HEK293 (cell line): ENCODE measurements at regions not wholly inside any gene's neighbourhood (a gene's known extent, or its start where the extent isn't known, plus 50 kb on each side); places are given as distances from the start of the nearest gene placed in this dataset.

Experiments
- CTCF ChIA-PET: fragments of 350-600 bp; formaldehyde crosslinking; extraction: SDS; loops from one replicate; lab custom pipeline; 2021; ENCODE audit warnings: antibody characterized with exemption; lab: Yijun Ruan, JAX
- POLR2A ChIA-PET: fragments of 300-600 bp; formaldehyde crosslinking; extraction: SDS; loops from one replicate; lab custom pipeline; 2020; ENCODE audit warnings: antibody characterized with exemption, inconsistent platforms; lab: Yijun Ruan, JAX
- H3K27ac ChIP-seq: fragments of 200-500 bp; sonication (Bioruptor generic); 2 replicates; pipeline ENCODE4 v1.5.1; 2014; ENCODE audit warnings: low read depth, low read length, control low read depth, inconsistent platforms; ENCODE audit errors: extremely low read depth
- H3K36me3 ChIP-seq, 2 experiments: fragments of 200-500 bp in 1 of 2; sonication (Bioruptor generic) in 1 of 2; 1 replicate in 1 of 2; 2 replicates in 1 of 2; pipeline ENCODE4 v1.5.1; 2014 to 2017; ENCODE audit warnings: inconsistent platforms in 2 of 2, low read length in 2 of 2; ENCODE audit not compliant: control insufficient read depth in 2 of 2, insufficient read depth in 1 of 2
- H3K4me1 ChIP-seq: fragments of 200-500 bp; sonication (Bioruptor generic); 2 replicates; pipeline ENCODE4 v1.5.1; 2014; ENCODE audit warnings: mild to moderate bottlenecking, low read length, inconsistent platforms; ENCODE audit not compliant: control insufficient read depth, insufficient read depth
- H3K4me3 ChIP-seq: 2 replicates; pipeline ENCODE4 v1.5.1; 2011; ENCODE audit warnings: low read depth, mild to moderate bottlenecking, control low read depth, low read length, moderate library complexity
- H3K9me3 ChIP-seq: fragments of 200-500 bp; sonication (Bioruptor generic); 2 replicates; pipeline ENCODE4 v1.5.1; 2014; ENCODE audit warnings: low read depth, low read length, inconsistent platforms; ENCODE audit not compliant: control insufficient read depth, insufficient read depth
- GFI1B ChIP-seq: fragments of 450-650 bp; formaldehyde crosslinking; IDR thresholded peaks from 2 replicates; pipeline ENCODE4 v1.5.1; 2016; ENCODE audit warnings: missing biosample characterization, missing genetic modification characterization
- HOXD13 ChIP-seq: sonication (generic); formaldehyde crosslinking; IDR thresholded peaks from 2 replicates; pipeline ENCODE4 v1.8.0; 2022; ENCODE audit warnings: missing genetic modification reagents, borderline replicate concordance
- KLF16 ChIP-seq: fragments of 450-650 bp; formaldehyde crosslinking; IDR thresholded peaks from 2 replicates; pipeline ENCODE4 v1.5.1; 2017; ENCODE audit warnings: missing biosample characterization, missing genetic modification characterization
- YY2 ChIP-seq: fragments of 450-650 bp; formaldehyde crosslinking; IDR thresholded peaks from 2 replicates; pipeline ENCODE4 v1.5.1; 2016; ENCODE audit warnings: missing biosample characterization, missing genetic modification characterization
- ZBTB21 ChIP-seq: fragments of 450-650 bp; formaldehyde crosslinking; IDR thresholded peaks from 2 replicates; pipeline ENCODE4 v1.5.1; 2017; ENCODE audit warnings: missing biosample characterization, missing genetic modification characterization
- ZIC2 ChIP-seq: fragments of 450-650 bp; formaldehyde crosslinking; IDR thresholded peaks from 2 replicates; pipeline ENCODE4 v1.5.1; 2016; ENCODE audit warnings: missing biosample characterization, missing genetic modification characterization
- ZNF132 ChIP-seq: fragments of 450-650 bp; formaldehyde crosslinking; IDR thresholded peaks from 2 replicates; pipeline ENCODE4 v1.5.1; 2017; ENCODE audit warnings: missing biosample characterization, missing genetic modification characterization, borderline replicate concordance
- ZNF19 ChIP-seq: fragments of 450-650 bp; formaldehyde crosslinking; IDR thresholded peaks from 2 replicates; pipeline ENCODE4; 2016; ENCODE audit warnings: missing biosample characterization, missing genetic modification characterization, low read depth
- ZNF211 ChIP-seq: fragments of 450-650 bp; formaldehyde crosslinking; IDR thresholded peaks from 2 replicates; pipeline ENCODE4 v1.5.1; 2016; ENCODE audit warnings: low read depth, missing biosample characterization, missing genetic modification characterization
- ZNF221 ChIP-seq: fragments of 450-650 bp; formaldehyde crosslinking; IDR thresholded peaks from 2 replicates; pipeline ENCODE4 v1.5.1; 2017; ENCODE audit warnings: missing biosample characterization, missing genetic modification characterization, borderline replicate concordance
- ZNF223 ChIP-seq: fragments of 450-650 bp; formaldehyde crosslinking; IDR thresholded peaks from 2 replicates; pipeline ENCODE4 v1.5.1; 2016; ENCODE audit warnings: missing biosample characterization, missing genetic modification characterization
- ZNF37A ChIP-seq: fragments of 450-650 bp; IDR thresholded peaks from 2 replicates; pipeline ENCODE4 v1.5.1; 2018; ENCODE audit warnings: missing biosample characterization, missing genetic modification characterization
- ZNF391 ChIP-seq: fragments of 450-650 bp; formaldehyde crosslinking; IDR thresholded peaks from 2 replicates; pipeline ENCODE4 v1.5.1; 2016; ENCODE audit warnings: low read depth, missing biosample characterization, missing genetic modification characterization, borderline replicate concordance
- ZNF433 ChIP-seq: fragments of 450-650 bp; formaldehyde crosslinking; IDR thresholded peaks from 2 replicates; pipeline ENCODE4 v1.5.1; 2016; ENCODE audit warnings: missing biosample characterization, missing genetic modification characterization, low read depth
- ZNF560 ChIP-seq: fragments of 450-650 bp; formaldehyde crosslinking; IDR thresholded peaks from 2 replicates; pipeline ENCODE4 v1.5.1; 2017; ENCODE audit warnings: missing biosample characterization, missing genetic modification characterization, borderline replicate concordance
- ZNF621 ChIP-seq: fragments of 450-650 bp; formaldehyde crosslinking; IDR thresholded peaks from 2 replicates; pipeline ENCODE4 v1.5.1; 2017; ENCODE audit warnings: missing biosample characterization, missing genetic modification characterization
- ZNF623 ChIP-seq: fragments of 450-650 bp; formaldehyde crosslinking; IDR thresholded peaks from 2 replicates; pipeline ENCODE4 v1.5.1; 2016; ENCODE audit warnings: missing biosample characterization, missing genetic modification characterization
- ZNF626 ChIP-seq: fragments of 450-650 bp; sonication (Bioruptor Pico); formaldehyde crosslinking; IDR thresholded peaks from 2 replicates; pipeline ENCODE4 v1.5.1; 2018; ENCODE audit warnings: missing biosample characterization, missing genetic modification characterization, inconsistent platforms
- ZNF664 ChIP-seq: fragments of 450-650 bp; formaldehyde crosslinking; IDR thresholded peaks from 2 replicates; pipeline ENCODE4 v1.5.1; 2016; ENCODE audit warnings: missing biosample characterization, missing genetic modification characterization
- ZNF670 ChIP-seq: fragments of 450-650 bp; formaldehyde crosslinking; IDR thresholded peaks from 2 replicates; pipeline ENCODE4 v1.5.1; 2016; ENCODE audit warnings: missing biosample characterization, missing genetic modification characterization, low read depth
- TF ChIP-seq, protein P1 (sequence below): fragments of 450-650 bp; formaldehyde crosslinking; IDR thresholded peaks from 2 replicates; pipeline ENCODE4 v1.5.1; 2016; ENCODE audit warnings: missing biosample characterization, missing genetic modification characterization
- TF ChIP-seq, protein P2 (sequence below): IDR thresholded peaks from 2 replicates; pipeline ENCODE4 v1.6.1; 2011; ENCODE audit warnings: mild to moderate bottlenecking, low read depth, low read length, borderline replicate concordance
- TF ChIP-seq, protein P3 (sequence below): fragments of 450-650 bp; IDR thresholded peaks from 2 replicates; pipeline ENCODE4 v1.5.1; 2018; ENCODE audit warnings: missing biosample characterization, mild to moderate bottlenecking, missing genetic modification characterization

DNA sequence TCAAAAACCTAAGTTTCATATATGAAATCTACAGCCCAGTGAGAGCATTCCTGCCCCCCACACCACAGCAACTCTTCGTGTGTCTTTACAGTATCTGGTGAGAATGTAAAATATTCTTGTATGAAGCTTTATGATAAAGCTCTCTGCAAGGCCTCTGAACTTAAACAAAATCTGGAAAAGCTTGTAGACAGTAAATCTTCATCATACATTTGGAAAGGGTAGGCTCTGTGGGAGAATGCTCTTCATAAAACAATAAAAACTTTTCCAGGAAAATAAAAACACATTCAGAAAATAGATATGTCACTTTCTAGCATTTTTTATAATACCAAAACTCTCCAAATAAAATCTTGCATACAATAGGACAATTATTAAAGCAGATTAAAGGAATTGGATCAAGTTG, 1009.5 kb downstream of the NAALADL2 start:
- Histone ChIP-seq H3K4me1 (no peaks in the 10 kb centered on the region), H3K36me3 (no peaks in the 10 kb centered on the region), H3K9me3 (no peaks in the 10 kb centered on the region), H3K4me3 (no peak overlapping the region), H3K27ac (no peak overlapping the region)
- ChIA-PET CTCF (no interaction called here), POLR2A (no interaction called here)
- TF ChIP-seq ZNF37A (tag by site-specific recombination) = no peak
- TF ChIP-seq, protein P1, sequence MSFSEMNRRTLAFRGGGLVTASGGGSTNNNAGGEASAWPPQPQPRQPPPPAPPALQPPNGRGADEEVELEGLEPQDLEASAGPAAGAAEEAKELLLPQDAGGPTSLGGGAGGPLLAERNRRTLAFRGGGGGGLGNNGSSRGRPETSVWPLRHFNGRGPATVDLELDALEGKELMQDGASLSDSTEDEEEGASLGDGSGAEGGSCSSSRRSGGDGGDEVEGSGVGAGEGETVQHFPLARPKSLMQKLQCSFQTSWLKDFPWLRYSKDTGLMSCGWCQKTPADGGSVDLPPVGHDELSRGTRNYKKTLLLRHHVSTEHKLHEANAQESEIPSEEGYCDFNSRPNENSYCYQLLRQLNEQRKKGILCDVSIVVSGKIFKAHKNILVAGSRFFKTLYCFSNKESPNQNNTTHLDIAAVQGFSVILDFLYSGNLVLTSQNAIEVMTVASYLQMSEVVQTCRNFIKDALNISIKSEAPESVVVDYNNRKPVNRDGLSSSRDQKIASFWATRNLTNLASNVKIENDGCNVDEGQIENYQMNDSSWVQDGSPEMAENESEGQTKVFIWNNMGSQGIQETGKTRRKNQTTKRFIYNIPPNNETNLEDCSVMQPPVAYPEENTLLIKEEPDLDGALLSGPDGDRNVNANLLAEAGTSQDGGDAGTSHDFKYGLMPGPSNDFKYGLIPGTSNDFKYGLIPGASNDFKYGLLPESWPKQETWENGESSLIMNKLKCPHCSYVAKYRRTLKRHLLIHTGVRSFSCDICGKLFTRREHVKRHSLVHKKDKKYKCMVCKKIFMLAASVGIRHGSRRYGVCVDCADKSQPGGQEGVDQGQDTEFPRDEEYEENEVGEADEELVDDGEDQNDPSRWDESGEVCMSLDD (tag by site-specific recombination) = no peak
- TF ChIP-seq ZBTB21 (tag by site-specific recombination) = no peak
- no peak for TF ChIP-seq HOXD13 (CRISPR knock-in tag)

DNA sequence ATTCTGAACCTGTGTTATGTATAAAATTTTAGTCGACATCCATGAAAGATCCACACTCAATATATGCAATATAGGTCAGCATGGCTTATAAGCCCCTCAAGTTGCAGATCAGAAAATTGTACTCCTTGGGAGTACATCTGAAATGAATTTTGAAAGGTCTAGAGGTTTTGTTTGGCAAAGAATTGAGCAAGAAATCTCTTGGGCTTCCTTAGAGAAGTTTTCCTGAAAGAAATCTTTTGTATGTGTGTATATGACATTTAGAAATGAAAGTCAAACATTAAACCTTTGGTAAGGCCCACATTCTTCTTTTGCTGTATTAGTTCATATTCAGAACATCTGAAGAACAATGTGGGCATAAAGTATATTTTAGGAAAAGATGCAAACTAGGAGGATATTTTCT, 1006.6 kb downstream of the NAALADL2 start:
- CTCF ChIA-PET = no interaction called here
- Histone ChIP-seq H3K4me3 (no peak overlapping the region), H3K4me1 (no peaks in the 10 kb centered on the region), H3K9me3 (no peaks in the 10 kb centered on the region), H3K36me3 (no peaks in the 10 kb centered on the region), H3K27ac (no peak overlapping the region)
- TF ChIP-seq ZNF223 (tag by site-specific recombination) = no peak
- TF ChIP-seq ZNF433 (tag by site-specific recombination) = no peak
- TF ChIP-seq, protein P2, sequence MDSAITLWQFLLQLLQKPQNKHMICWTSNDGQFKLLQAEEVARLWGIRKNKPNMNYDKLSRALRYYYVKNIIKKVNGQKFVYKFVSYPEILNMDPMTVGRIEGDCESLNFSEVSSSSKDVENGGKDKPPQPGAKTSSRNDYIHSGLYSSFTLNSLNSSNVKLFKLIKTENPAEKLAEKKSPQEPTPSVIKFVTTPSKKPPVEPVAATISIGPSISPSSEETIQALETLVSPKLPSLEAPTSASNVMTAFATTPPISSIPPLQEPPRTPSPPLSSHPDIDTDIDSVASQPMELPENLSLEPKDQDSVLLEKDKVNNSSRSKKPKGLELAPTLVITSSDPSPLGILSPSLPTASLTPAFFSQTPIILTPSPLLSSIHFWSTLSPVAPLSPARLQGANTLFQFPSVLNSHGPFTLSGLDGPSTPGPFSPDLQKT = no peak
- no peak for TF ChIP-seq YY2 (tag by site-specific recombination)
- TF ChIP-seq ZNF623 (tag by site-specific recombination) = no peak
- TF ChIP-seq KLF16 (tag by site-specific recombination) = no peak
- TF ChIP-seq ZIC2 (tag by site-specific recombination) = no peak
- no peak for TF ChIP-seq ZNF221 (tag by site-specific recombination)
- TF ChIP-seq ZNF211 (tag by site-specific recombination) = no peak
- no peak for TF ChIP-seq ZNF664 (tag by site-specific recombination)
- no peak for TF ChIP-seq ZNF626 (tag by site-specific recombination)
- TF ChIP-seq ZNF560 (tag by site-specific recombination) = no peak
- no peak for TF ChIP-seq ZNF670 (tag by site-specific recombination)
- TF ChIP-seq ZNF391 = no peak
- no peak for TF ChIP-seq GFI1B (tag by site-specific recombination)
- TF ChIP-seq, protein P3, sequence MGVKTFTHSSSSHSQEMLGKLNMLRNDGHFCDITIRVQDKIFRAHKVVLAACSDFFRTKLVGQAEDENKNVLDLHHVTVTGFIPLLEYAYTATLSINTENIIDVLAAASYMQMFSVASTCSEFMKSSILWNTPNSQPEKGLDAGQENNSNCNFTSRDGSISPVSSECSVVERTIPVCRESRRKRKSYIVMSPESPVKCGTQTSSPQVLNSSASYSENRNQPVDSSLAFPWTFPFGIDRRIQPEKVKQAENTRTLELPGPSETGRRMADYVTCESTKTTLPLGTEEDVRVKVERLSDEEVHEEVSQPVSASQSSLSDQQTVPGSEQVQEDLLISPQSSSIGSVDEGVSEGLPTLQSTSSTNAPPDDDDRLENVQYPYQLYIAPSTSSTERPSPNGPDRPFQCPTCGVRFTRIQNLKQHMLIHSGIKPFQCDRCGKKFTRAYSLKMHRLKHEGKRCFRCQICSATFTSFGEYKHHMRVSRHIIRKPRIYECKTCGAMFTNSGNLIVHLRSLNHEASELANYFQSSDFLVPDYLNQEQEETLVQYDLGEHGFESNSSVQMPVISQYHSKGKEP (tag by site-specific recombination) = no peak
- TF ChIP-seq ZNF19 (tag by site-specific recombination) = no peak
- no peak for TF ChIP-seq ZNF132 (tag by site-specific recombination)
- TF ChIP-seq ZNF621 (tag by site-specific recombination) = no peak
- POLR2A ChIA-PET = no interaction called here
